Left kidney (tissue), 1 donor: ENCODE measurements at regions not wholly inside any gene's neighbourhood (a gene's known extent, or its start where the extent isn't known, plus 50 kb on each side); places are given as distances from the start of the nearest gene placed in this dataset.

Source experiments
- DNase-seq: peaks from one replicate; pipeline ENCODE4 v3.0.0-alpha.2; 2013

GRCh38 chr4:4693258-4693657, 151.4 kb upstream of the STX18 start:
- no peak for DNase-seq

GRCh38 chr4:4690854-4691253, 149.0 kb upstream of the STX18 start:
- no peak for DNase-seq

- DNase-seq = no peak
Observed at GRCh38 chr4:4689694-4690440, 148.0 kb upstream of the STX18 start.

GRCh38 chr4:4687935-4688727, 146.3 kb upstream of the STX18 start:
- DNase-seq = no peak

- DNase-seq = no peak
Observed at GRCh38 chr4:4687100-4687499, 145.3 kb upstream of the STX18 start.

- DNase-seq = no peak
Observed at GRCh38 chr4:4685810-4686795, 144.3 kb upstream of the STX18 start.

GRCh38 chr4:4681653-4682052, 139.8 kb upstream of the STX18 start:
- no peak for DNase-seq

- DNase-seq = no peak
Observed at GRCh38 chr4:4680758-4681157, 138.9 kb upstream of the STX18 start.

GRCh38 chr4:4680243-4680642, 138.4 kb upstream of the STX18 start:
- no peak for DNase-seq

GRCh38 chr4:4677556-4678522, 136.0 kb upstream of the STX18 start:
- no peak for DNase-seq

GRCh38 chr4:4675641-4676040, 133.8 kb upstream of the STX18 start:
- no peak for DNase-seq

- DNase-seq = no peak
Observed at GRCh38 chr4:4675051-4675581, 133.3 kb upstream of the STX18 start.

GRCh38 chr4:4673070-4673469, 131.2 kb upstream of the STX18 start:
- DNase-seq = no peak

GRCh38 chr4:4672402-4672801, 130.6 kb upstream of the STX18 start:
- DNase-seq = no peak

- DNase-seq = no peak
Observed at GRCh38 chr4:4671774-4672349, 130.0 kb upstream of the STX18 start.

GRCh38 chr4:4670869-4671268, 129.0 kb upstream of the STX18 start:
- no peak for DNase-seq

- DNase-seq = no peak
Observed at GRCh38 chr4:4668355-4669210, 126.7 kb upstream of the STX18 start.

- no peak for DNase-seq
Observed at GRCh38 chr4:4667622-4668081, 125.8 kb upstream of the STX18 start.
